VCaP (cell line): ENCODE measurements at regions not wholly inside any gene's neighbourhood (a gene's known extent, or its start where the extent isn't known, plus 50 kb on each side); places are given as distances from the start of the nearest gene placed in this dataset.
"Not testable (repeated sequence)": the region's sequence is repeated elsewhere in the genome, so short reads cannot be mapped to it uniquely, and the experiment has no call there.

Experiments
- H3K27ac ChIP-seq: fragments of 450-650 bp; 2 replicates; pipeline ENCODE4 v1.5.1; 2017
- TF ChIP-seq, protein P1 (sequence below): fragments of 450-650 bp; conservative IDR thresholded peaks from 2 replicates; pipeline ENCODE4 v1.5.1; 2017; ENCODE audit warnings: mild to moderate bottlenecking, moderate library complexity

DNA sequence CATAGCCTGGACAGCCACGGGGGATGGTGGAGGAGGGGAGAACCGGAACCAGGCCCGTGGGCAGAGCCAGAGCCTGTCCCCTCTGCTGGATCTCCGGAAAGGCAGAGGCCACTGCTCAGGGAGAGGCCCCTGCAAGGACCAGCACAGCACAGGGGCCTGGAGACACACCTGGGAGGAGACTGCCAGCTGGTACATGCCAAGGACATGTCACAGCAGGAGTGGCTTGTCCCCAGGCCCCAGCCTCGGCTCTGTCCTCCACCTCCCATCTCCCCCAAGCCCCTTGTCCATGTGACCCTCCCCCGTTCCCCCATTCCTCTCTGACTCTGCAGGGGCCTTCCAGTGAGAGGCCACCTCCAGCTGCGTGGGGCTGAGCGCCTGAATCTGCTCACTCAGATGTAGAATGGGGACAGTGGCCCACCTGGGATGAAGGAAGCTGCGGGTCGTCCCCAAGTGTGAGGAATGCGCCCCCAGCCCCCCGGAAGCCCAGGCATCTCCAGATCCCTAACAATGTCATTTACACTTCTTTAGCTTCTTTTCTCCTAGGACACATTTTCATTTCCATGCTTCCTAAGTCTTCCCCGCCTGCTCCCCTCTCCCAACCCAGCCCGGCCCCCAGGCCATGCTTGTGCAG lies 349.6 kb upstream of the IRX2 start:
- no peak overlapping the region for H3K27ac ChIP-seq

GRCh38 chr5:3099954-3100353 lies 348.5 kb upstream of the IRX2 start:
- no peak overlapping the region for H3K27ac ChIP-seq
- TF ChIP-seq, protein P1, sequence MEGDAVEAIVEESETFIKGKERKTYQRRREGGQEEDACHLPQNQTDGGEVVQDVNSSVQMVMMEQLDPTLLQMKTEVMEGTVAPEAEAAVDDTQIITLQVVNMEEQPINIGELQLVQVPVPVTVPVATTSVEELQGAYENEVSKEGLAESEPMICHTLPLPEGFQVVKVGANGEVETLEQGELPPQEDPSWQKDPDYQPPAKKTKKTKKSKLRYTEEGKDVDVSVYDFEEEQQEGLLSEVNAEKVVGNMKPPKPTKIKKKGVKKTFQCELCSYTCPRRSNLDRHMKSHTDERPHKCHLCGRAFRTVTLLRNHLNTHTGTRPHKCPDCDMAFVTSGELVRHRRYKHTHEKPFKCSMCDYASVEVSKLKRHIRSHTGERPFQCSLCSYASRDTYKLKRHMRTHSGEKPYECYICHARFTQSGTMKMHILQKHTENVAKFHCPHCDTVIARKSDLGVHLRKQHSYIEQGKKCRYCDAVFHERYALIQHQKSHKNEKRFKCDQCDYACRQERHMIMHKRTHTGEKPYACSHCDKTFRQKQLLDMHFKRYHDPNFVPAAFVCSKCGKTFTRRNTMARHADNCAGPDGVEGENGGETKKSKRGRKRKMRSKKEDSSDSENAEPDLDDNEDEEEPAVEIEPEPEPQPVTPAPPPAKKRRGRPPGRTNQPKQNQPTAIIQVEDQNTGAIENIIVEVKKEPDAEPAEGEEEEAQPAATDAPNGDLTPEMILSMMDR: no peak

More for the DNA sequence above, 349.6 kb upstream of the IRX2 start:
- TF ChIP-seq, protein P1: no peak

DNA sequence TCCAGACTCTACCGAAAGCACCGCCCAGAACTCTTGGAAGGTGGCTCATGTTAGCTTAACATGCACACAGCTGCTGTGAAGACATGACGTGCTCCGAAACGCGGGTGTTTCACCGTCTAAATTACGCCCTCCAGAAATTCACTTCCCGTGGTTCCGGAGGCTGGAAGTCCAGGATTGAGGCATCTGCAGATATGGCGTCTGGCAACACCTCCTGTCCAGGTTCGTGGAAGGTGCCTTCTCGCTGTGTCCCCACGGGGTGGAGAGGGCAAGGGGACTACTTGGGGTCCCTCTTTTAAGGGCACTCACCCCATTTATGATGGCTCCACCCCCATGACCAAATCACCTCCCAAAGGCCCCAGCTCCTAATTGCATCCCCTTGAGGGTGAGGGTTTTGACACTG lies 348.0 kb upstream of the IRX2 start:
- H3K27ac ChIP-seq: no peak overlapping the region
- TF ChIP-seq, protein P1: no peak

DNA sequence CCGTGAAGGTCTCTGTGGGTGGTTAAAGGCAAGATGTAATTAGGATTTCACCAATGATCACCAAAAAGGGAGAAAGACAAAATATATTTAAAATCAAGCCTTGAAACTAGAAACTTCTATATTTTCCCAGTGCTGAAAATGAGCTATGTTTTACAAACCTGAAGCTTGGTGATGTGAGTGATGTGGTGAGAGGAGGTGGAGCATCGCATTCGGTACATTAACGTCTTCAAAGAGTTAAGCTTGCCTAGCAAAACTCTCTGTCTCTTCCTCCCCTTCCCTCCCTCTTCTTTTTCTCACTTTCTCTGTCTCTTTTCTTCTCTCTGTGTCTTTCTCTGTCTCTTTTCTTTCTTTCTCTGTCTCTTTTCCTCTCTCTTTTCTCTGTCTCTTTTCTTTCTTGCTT lies 347.3 kb upstream of the IRX2 start:
- H3K27ac ChIP-seq: no peak overlapping the region
- TF ChIP-seq, protein P1: no peak

- TF ChIP-seq, protein P1: no peak
- no peak overlapping the region for H3K27ac ChIP-seq
Observed at GRCh38 chr5:3092664-3093063, 341.2 kb upstream of the IRX2 start.

- no peak overlapping the region for H3K27ac ChIP-seq
- TF ChIP-seq, protein P1: no peak
Observed at GRCh38 chr5:3092211-3092610, 340.7 kb upstream of the IRX2 start.

DNA sequence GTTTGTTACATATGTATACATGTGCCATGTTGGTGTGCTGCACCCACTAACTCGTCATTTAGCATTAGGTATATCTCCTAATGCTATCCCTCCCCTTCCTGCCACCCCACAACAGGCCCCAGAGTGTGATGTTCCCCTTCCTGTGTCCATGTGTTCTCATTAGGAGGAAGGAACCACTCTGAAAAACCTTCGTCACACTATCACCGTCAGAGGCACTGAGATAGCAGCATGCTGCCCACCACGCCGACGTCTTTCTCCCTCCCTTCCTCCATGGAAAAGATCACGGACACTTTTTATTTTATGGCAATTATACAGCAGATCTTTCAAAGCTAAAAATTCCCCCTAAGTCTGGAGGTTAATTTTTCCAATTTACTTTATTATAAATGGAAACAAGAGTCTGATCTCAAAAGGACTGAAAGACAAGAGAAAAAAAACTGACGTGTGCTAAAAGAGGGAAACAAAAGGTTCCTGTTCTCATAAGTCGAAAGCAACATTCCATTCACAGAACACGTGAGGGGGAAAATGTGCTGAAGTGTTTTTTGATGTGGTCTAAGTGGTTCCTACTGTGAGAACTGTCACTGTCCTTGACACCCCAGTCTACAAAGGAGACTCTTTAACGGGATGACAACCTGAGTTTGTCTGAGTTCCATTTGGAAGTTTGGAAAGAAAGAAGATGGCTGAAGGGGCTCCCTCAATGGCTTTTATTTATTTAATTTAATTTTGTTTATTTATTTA lies 339.7 kb upstream of the IRX2 start:
- TF ChIP-seq, protein P1: no peak
- no peak overlapping the region for H3K27ac ChIP-seq

DNA sequence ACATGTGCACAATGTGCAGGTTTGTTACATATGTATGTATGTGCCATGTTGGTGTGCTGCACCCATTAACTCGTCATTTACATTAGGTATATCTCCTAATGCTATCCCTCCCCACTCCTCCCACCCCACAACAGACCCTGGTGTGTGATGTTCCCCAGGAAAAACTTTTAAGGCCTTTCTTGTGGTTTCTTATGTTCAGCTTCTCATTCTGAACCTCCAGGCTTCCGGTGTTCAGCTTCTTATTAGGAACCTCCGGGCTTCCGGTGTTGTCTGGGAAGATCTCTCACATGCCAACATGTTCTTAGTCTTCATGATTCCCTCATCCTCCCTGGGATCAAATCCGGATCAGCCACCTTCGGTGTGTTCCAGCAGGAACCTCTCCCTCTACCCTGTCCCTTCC lies 338.8 kb upstream of the IRX2 start:
- not testable (repeated sequence) for H3K27ac ChIP-seq
